Osteocyte (in vitro differentiated cells): ENCODE measurements at regions not wholly inside any gene's neighbourhood (a gene's known extent, or its start where the extent isn't known, plus 50 kb on each side); places are given as distances from the start of the nearest gene placed in this dataset.

ENCODE experiments used
- DNase-seq: peaks from one replicate; pipeline ENCODE4 v3.0.0; 2021; ENCODE audit warnings: mixed read lengths; ENCODE audit not compliant: unreplicated experiment; ENCODE audit errors: extremely low spot score
- H3K27ac Mint-ChIP-seq: one replicate; pipeline ENCODE4 v1.8.0; 2021; ENCODE audit warnings: mild to moderate bottlenecking, mixed read lengths; ENCODE audit not compliant: unreplicated experiment
- H3K27me3 Mint-ChIP-seq: one replicate; pipeline ENCODE4 v1.8.0; 2021; ENCODE audit warnings: mixed read lengths; ENCODE audit not compliant: unreplicated experiment
- H3K36me3 Mint-ChIP-seq: one replicate; pipeline ENCODE4 v1.8.0; 2021; ENCODE audit warnings: mixed read lengths; ENCODE audit not compliant: unreplicated experiment
- H3K4me1 Mint-ChIP-seq: one replicate; pipeline ENCODE4 v1.8.0; 2021; ENCODE audit warnings: mixed read lengths; ENCODE audit not compliant: unreplicated experiment
- H3K4me3 Mint-ChIP-seq: one replicate; pipeline ENCODE4 v1.8.0; 2021; ENCODE audit warnings: mild to moderate bottlenecking, moderate library complexity, mixed read lengths; ENCODE audit not compliant: unreplicated experiment
- H3K9me3 Mint-ChIP-seq: one replicate; pipeline ENCODE4 v1.8.0; 2021; ENCODE audit warnings: mixed read lengths; ENCODE audit not compliant: unreplicated experiment
- CTCF ChIP-seq: fragments of 200-600 bp; sonication (generic); IDR thresholded peaks from 2 replicates; pipeline ENCODE4 v1.5.0; 2021; ENCODE audit warnings: antibody characterized with exemption, mild to moderate bottlenecking, moderate library complexity

GRCh38 chr3:110261141-110261540 lies 810.5 kb upstream of the NECTIN3 start:
- TF ChIP-seq CTCF, result no peak
- Mint-ChIP-seq H3K36me3 (no peaks in the 10 kb centered on the region), H3K4me3 (no peak overlapping the region), H3K27ac (no peak overlapping the region), H3K27me3 (no peaks in the 10 kb centered on the region), H3K4me1 (peaks cover 18% of the 10 kb centered on the region), H3K9me3 (peaks cover 3% of the 10 kb centered on the region)
- DNase-seq, result no peak

DNA sequence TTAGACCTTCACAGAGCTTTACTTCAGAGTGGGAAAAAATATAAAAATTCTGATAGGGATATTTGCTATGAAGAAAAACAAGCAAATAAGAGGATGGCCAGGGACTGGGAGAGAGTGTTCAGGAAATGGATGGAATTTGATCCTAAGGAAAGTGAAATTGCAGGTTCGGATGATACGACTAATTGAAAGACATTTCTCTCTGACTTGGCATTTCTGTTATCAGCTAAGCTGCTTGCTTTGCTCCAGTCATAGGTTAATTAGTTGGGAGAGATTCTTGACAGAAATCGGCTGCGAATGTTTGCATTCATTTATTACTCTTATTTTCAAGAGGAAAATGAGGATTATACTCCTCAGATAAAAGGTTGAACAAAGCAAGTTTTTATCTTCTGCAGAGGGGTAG lies 808.7 kb upstream of the NECTIN3 start:
- peaks cover 3% of the 10 kb centered on the region for H3K9me3 Mint-ChIP-seq
- no peak for DNase-seq
- H3K36me3 Mint-ChIP-seq, result no peaks in the 10 kb centered on the region
- TF ChIP-seq CTCF, result no peak
- no peaks in the 10 kb centered on the region for H3K27me3 Mint-ChIP-seq
- H3K4me1 Mint-ChIP-seq, result peaks cover 18% of the 10 kb centered on the region
- H3K4me3 Mint-ChIP-seq, result no peak overlapping the region
- H3K27ac Mint-ChIP-seq, result no peak overlapping the region

GRCh38 chr3:110265302-110265701 lies 806.3 kb upstream of the NECTIN3 start:
- no peak for TF ChIP-seq CTCF
- no peaks in the 10 kb centered on the region for H3K9me3 Mint-ChIP-seq
- H3K4me1 Mint-ChIP-seq, result peaks cover 18% of the 10 kb centered on the region
- H3K36me3 Mint-ChIP-seq, result no peaks in the 10 kb centered on the region
- DNase-seq, result no peak
- H3K27ac Mint-ChIP-seq, result no peak overlapping the region
- no peak overlapping the region for H3K4me3 Mint-ChIP-seq
- no peaks in the 10 kb centered on the region for H3K27me3 Mint-ChIP-seq

DNA sequence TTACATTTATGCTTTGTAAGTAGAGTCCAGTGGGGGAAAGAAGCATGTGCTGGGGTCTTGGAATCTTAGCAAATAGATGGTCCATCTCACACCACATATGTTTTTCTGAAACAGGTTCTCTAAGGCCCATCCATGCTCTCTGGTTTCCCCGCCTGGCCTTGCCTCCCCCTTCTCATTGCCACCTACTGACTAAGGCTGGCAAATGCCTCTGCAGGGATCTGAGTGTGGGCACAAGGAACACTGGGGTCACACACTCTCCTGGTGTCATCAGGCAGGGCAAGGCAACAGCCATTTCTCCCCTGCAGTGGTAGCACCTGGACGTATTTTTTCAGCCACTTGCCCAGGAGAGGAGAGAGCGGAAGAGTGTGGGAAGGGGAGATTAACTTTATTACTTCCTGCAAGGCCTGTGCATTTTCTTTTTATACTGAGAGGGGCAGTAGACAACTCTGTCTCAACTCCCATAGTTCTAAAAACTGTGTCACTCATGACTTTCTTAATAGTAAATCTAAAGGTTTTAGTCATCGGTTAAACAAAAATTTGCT lies 804.2 kb upstream of the NECTIN3 start:
- DNase-seq, result no peak
- TF ChIP-seq CTCF, result no peak
- Mint-ChIP-seq H3K4me1 (peaks cover 9% of the 10 kb centered on the region), H3K4me3 (no peak overlapping the region), H3K27me3 (no peaks in the 10 kb centered on the region), H3K9me3 (no peaks in the 10 kb centered on the region), H3K36me3 (no peaks in the 10 kb centered on the region), H3K27ac (no peak overlapping the region)

GRCh38 chr3:110272525-110272924 lies 799.1 kb upstream of the NECTIN3 start:
- Mint-ChIP-seq H3K27me3 (no peaks in the 10 kb centered on the region), H3K4me1 (no peaks in the 10 kb centered on the region), H3K36me3 (no peaks in the 10 kb centered on the region), H3K27ac (no peak overlapping the region), H3K9me3 (no peaks in the 10 kb centered on the region), H3K4me3 (no peak overlapping the region)
- DNase-seq, result no peak
- TF ChIP-seq CTCF, result no peak
